GM12892 (cell line): ENCODE measurements at regions not wholly inside any gene's neighbourhood (a gene's known extent, or its start where the extent isn't known, plus 50 kb on each side); places are given as distances from the start of the nearest gene placed in this dataset.

Experiments
- POLR2A ChIP-seq: IDR thresholded peaks from 2 replicates; pipeline ENCODE4 v1.6.1; 2011; ENCODE audit warnings: low read depth, low read length, control low read depth
- POLR2AphosphoS5 ChIP-seq: IDR thresholded peaks from 2 replicates; pipeline ENCODE4 v1.6.1; 2011; ENCODE audit warnings: low read depth, low read length, control low read depth
- TAF1 ChIP-seq: IDR thresholded peaks from 2 replicates; pipeline ENCODE4 v1.6.1; 2011; ENCODE audit warnings: low read depth, mild to moderate bottlenecking, control low read depth, low read length, borderline replicate concordance

GRCh38 chr15:96802611-96803255 lies 472.2 kb downstream of the NR2F2 start:
- no peak for TF ChIP-seq POLR2A
- no peak for TF ChIP-seq POLR2AphosphoS5
- no peak for TF ChIP-seq TAF1
